WTC11 (cell line): ENCODE measurements at regions not wholly inside any gene's neighbourhood (a gene's known extent, or its start where the extent isn't known, plus 50 kb on each side); places are given as distances from the start of the nearest gene placed in this dataset.

Source experiments
- ATAC-seq: fragments of 200-7000 bp; cut with Tn5 transposase; 2 replicates; pipeline ENCODE4 v1.10.0; 2021; ENCODE audit warnings: mild to moderate bottlenecking, moderate library complexity
- CTCF ChIA-PET: fragments of 300-600 bp; sonication (Branson Sonifier 250); formaldehyde crosslinking; loops from one replicate; lab custom pipeline; 2021; ENCODE audit warnings: antibody characterized with exemption; lab: Charles Lee
- POLR2A ChIA-PET: fragments of 350-600 bp; sonication (Branson Sonifier 250); formaldehyde crosslinking; loops from one replicate; lab custom pipeline; 2021; ENCODE audit warnings: antibody characterized with exemption; lab: Charles Lee
- DNase-seq: peaks from one replicate; pipeline ENCODE4 v3.0.0; 2021; ENCODE audit warnings: low spot score
- H3K27ac Mint-ChIP-seq: 2 replicates; pipeline ENCODE4 v1.8.0; 2021; ENCODE audit warnings: mixed read lengths
- H3K27me3 Mint-ChIP-seq: 2 replicates; pipeline ENCODE4 v1.8.0; 2021; ENCODE audit warnings: low read depth, mild to moderate bottlenecking, moderate library complexity, mixed read lengths
- H3K36me3 Mint-ChIP-seq: 2 replicates; pipeline ENCODE4 v1.8.0; 2021; ENCODE audit warnings: mixed read lengths
- H3K4me1 Mint-ChIP-seq: 2 replicates; pipeline ENCODE4 v1.8.0; 2022; ENCODE audit warnings: mixed read lengths
- H3K4me3 Mint-ChIP-seq: 2 replicates; pipeline ENCODE4 v1.8.0; 2021; ENCODE audit warnings: mild to moderate bottlenecking, moderate library complexity, mixed read lengths
- H3K9me3 Mint-ChIP-seq: 2 replicates; pipeline ENCODE4 v1.8.0; 2021; ENCODE audit warnings: mixed read lengths
- ATF1 ChIP-seq: sonication (generic); formaldehyde crosslinking; IDR thresholded peaks from 2 replicates; pipeline ENCODE4 v1.8.1; 2023; ENCODE audit warnings: mild to moderate bottlenecking, moderate library complexity, missing genetic modification reagents
- RORB ChIP-seq: fragments of 250-450 bp; sonication (Bioruptor Pico); IDR thresholded peaks from 2 replicates; pipeline ENCODE4 v1.9.0; 2021; ENCODE audit warnings: mild to moderate bottlenecking
- SMAD4 ChIP-seq: sonication (generic); formaldehyde crosslinking; IDR thresholded peaks from 2 replicates; pipeline ENCODE4 v1.8.0; 2022; ENCODE audit warnings: mild to moderate bottlenecking, missing genetic modification reagents
- TF ChIP-seq, protein P1 (sequence below): fragments of 250-450 bp; sonication (Bioruptor Pico); IDR thresholded peaks from 2 replicates; pipeline ENCODE4 v2.1.2; 2022; ENCODE audit warnings: mild to moderate bottlenecking, moderate library complexity
- TF ChIP-seq, protein P2 (sequence below): fragments of 250-450 bp; sonication (Bioruptor Pico); conservative IDR thresholded peaks from 2 replicates; pipeline ENCODE4 v1.9.0; 2021; ENCODE audit warnings: mild to moderate bottlenecking
- TF ChIP-seq, protein P3 (sequence below): fragments of 250-450 bp; sonication (Bioruptor Pico); IDR thresholded peaks from 2 replicates; pipeline ENCODE4 v1.9.0; 2021; ENCODE audit warnings: mild to moderate bottlenecking
- TF ChIP-seq, protein P4 (sequence below): sonication (generic); formaldehyde crosslinking; IDR thresholded peaks from 2 replicates; pipeline ENCODE4 v1.8.1; 2022; ENCODE audit warnings: missing genetic modification reagents, borderline replicate concordance
- TF ChIP-seq, protein P5 (sequence below): fragments of 200-600 bp; IDR thresholded peaks from 2 replicates; pipeline ENCODE4 v1.8.0; 2022; ENCODE audit warnings: antibody characterized with exemption
- TF ChIP-seq, protein P6 (sequence below): sonication (generic); formaldehyde crosslinking; IDR thresholded peaks from 2 replicates; pipeline ENCODE4 v1.8.1; 2023; ENCODE audit warnings: mild to moderate bottlenecking, missing genetic modification reagents, borderline replicate concordance
- TF ChIP-seq, protein P7 (sequence below): sonication (generic); formaldehyde crosslinking; conservative IDR thresholded peaks from 2 replicates; pipeline ENCODE4 v1.8.1; 2023; ENCODE audit warnings: mild to moderate bottlenecking, low read depth, missing genetic modification reagents, moderate library complexity
- TF ChIP-seq, protein P8 (sequence below): sonication (generic); formaldehyde crosslinking; IDR thresholded peaks from 2 replicates; pipeline ENCODE4 v1.8.0; 2022; ENCODE audit warnings: mild to moderate bottlenecking, missing genetic modification reagents

DNA sequence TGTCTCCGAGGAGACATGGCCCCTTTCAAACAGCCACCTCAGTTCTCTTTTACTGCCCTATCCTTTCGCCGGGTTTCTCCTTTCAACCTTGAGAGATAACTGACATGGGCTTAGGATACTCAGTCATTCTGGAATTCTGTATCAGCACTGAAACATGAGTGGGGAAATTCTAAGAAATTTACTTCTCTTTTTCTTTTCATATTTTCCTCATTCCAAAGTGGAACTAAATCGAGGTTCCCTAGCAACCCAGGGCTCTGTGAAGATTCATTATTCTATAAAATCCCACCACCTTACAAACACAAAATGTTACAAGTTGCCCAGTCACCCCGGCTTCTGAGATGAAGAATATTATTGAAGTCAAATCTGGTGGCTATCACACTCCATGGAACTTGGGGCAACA is 319.2 kb downstream of the ENC1 start (continued):
- TF ChIP-seq, protein P1, sequence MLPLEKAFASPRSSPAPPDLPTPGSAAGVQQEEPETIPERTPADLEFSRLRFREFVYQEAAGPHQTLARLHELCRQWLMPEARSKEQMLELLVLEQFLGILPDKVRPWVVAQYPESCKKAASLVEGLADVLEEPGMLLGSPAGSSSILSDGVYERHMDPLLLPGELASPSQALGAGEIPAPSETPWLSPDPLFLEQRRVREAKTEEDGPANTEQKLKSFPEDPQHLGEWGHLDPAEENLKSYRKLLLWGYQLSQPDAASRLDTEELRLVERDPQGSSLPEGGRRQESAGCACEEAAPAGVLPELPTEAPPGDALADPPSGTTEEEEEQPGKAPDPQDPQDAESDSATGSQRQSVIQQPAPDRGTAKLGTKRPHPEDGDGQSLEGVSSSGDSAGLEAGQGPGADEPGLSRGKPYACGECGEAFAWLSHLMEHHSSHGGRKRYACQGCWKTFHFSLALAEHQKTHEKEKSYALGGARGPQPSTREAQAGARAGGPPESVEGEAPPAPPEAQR (CRISPR knock-in tag) = no peak
- TF ChIP-seq, protein P2, sequence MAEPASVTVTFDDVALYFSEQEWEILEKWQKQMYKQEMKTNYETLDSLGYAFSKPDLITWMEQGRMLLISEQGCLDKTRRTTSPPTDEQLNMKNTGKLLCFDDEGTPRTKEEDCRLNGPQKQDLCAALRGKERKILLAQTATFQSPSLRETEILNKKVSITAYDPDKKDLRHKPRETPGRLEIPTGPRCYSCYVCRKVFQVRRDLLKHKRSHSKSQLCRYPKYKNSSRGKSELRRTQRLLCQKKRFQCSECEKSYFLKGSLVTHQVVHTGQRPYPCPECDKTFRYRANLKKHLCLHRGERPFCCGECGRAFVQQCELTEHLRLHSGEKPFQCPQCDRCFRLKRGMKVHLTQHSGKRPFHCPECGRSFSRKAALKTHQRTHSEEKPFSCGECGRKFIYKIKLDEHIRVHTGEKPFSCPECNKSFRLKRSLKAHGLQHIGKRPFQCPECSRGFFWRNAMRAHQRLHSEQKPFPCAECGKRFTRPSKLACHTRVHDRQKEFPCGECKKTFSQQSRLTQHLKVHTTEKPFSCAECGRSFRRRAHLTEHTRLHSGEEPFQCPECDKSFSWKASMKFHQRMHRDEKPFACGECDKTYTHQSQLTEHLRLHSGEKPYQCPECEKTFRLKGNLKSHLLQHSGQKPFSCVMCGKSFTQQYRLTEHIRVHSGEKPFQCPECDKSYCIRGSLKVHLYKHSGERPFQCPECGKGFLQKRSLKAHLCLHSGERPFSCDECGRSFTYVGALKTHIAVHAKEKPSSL = no peak
- TF ChIP-seq SMAD4 (CRISPR knock-in tag) = no peak
- TF ChIP-seq, protein P3, sequence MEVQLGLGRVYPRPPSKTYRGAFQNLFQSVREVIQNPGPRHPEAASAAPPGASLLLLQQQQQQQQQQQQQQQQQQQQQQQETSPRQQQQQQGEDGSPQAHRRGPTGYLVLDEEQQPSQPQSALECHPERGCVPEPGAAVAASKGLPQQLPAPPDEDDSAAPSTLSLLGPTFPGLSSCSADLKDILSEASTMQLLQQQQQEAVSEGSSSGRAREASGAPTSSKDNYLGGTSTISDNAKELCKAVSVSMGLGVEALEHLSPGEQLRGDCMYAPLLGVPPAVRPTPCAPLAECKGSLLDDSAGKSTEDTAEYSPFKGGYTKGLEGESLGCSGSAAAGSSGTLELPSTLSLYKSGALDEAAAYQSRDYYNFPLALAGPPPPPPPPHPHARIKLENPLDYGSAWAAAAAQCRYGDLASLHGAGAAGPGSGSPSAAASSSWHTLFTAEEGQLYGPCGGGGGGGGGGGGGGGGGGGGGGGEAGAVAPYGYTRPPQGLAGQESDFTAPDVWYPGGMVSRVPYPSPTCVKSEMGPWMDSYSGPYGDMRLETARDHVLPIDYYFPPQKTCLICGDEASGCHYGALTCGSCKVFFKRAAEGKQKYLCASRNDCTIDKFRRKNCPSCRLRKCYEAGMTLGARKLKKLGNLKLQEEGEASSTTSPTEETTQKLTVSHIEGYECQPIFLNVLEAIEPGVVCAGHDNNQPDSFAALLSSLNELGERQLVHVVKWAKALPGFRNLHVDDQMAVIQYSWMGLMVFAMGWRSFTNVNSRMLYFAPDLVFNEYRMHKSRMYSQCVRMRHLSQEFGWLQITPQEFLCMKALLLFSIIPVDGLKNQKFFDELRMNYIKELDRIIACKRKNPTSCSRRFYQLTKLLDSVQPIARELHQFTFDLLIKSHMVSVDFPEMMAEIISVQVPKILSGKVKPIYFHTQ (CRISPR knock-in tag) = no peak
- TF ChIP-seq, protein P4, sequence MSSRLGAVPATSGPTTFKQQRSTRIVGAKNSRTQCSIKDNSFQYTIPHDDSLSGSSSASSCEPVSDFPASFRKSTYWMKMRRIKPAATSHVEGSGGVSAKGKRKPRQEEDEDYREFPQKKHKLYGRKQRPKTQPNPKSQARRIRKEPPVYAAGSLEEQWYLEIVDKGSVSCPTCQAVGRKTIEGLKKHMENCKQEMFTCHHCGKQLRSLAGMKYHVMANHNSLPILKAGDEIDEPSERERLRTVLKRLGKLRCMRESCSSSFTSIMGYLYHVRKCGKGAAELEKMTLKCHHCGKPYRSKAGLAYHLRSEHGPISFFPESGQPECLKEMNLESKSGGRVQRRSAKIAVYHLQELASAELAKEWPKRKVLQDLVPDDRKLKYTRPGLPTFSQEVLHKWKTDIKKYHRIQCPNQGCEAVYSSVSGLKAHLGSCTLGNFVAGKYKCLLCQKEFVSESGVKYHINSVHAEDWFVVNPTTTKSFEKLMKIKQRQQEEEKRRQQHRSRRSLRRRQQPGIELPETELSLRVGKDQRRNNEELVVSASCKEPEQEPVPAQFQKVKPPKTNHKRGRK = no peak
- TF ChIP-seq, protein P5, sequence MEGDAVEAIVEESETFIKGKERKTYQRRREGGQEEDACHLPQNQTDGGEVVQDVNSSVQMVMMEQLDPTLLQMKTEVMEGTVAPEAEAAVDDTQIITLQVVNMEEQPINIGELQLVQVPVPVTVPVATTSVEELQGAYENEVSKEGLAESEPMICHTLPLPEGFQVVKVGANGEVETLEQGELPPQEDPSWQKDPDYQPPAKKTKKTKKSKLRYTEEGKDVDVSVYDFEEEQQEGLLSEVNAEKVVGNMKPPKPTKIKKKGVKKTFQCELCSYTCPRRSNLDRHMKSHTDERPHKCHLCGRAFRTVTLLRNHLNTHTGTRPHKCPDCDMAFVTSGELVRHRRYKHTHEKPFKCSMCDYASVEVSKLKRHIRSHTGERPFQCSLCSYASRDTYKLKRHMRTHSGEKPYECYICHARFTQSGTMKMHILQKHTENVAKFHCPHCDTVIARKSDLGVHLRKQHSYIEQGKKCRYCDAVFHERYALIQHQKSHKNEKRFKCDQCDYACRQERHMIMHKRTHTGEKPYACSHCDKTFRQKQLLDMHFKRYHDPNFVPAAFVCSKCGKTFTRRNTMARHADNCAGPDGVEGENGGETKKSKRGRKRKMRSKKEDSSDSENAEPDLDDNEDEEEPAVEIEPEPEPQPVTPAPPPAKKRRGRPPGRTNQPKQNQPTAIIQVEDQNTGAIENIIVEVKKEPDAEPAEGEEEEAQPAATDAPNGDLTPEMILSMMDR = no peak
- TF ChIP-seq ATF1 = no peak

DNA sequence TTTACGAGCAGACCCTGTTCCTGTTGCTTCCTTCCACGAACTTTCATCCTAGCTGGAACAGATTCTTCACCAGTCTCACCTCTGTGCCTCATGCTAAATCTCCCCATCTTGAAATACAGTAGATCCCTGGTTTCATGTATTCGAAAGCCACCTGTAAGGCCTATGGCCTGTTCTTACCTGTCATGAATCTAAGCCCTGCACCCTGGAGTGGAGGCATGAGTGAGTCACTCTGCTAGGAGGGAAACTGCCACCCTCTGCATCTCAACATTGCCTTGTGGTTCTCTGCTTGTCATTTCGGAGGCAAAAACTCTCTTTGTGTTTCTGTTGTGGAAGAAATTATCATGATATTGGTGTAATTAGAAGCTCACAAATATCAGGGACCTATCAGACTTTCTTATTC is 320.0 kb downstream of the ENC1 start:
- Mint-ChIP-seq H3K4me1 (no peaks in the 10 kb centered on the region), H3K27me3 (no peaks in the 10 kb centered on the region), H3K4me3 (no peak overlapping the region), H3K27ac (no peak overlapping the region), H3K36me3 (no peaks in the 10 kb centered on the region), H3K9me3 (no peaks in the 10 kb centered on the region)
- POLR2A ChIA-PET = no interaction called here
- no peak for DNase-seq
- CTCF ChIA-PET = no interaction called here
- ATAC-seq = no peak
- TF ChIP-seq, protein P6, sequence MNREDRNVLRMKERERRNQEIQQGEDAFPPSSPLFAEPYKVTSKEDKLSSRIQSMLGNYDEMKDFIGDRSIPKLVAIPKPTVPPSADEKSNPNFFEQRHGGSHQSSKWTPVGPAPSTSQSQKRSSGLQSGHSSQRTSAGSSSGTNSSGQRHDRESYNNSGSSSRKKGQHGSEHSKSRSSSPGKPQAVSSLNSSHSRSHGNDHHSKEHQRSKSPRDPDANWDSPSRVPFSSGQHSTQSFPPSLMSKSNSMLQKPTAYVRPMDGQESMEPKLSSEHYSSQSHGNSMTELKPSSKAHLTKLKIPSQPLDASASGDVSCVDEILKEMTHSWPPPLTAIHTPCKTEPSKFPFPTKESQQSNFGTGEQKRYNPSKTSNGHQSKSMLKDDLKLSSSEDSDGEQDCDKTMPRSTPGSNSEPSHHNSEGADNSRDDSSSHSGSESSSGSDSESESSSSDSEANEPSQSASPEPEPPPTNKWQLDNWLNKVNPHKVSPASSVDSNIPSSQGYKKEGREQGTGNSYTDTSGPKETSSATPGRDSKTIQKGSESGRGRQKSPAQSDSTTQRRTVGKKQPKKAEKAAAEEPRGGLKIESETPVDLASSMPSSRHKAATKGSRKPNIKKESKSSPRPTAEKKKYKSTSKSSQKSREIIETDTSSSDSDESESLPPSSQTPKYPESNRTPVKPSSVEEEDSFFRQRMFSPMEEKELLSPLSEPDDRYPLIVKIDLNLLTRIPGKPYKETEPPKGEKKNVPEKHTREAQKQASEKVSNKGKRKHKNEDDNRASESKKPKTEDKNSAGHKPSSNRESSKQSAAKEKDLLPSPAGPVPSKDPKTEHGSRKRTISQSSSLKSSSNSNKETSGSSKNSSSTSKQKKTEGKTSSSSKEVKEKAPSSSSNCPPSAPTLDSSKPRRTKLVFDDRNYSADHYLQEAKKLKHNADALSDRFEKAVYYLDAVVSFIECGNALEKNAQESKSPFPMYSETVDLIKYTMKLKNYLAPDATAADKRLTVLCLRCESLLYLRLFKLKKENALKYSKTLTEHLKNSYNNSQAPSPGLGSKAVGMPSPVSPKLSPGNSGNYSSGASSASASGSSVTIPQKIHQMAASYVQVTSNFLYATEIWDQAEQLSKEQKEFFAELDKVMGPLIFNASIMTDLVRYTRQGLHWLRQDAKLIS (CRISPR knock-in tag) = no peak
- TF ChIP-seq, protein P7, sequence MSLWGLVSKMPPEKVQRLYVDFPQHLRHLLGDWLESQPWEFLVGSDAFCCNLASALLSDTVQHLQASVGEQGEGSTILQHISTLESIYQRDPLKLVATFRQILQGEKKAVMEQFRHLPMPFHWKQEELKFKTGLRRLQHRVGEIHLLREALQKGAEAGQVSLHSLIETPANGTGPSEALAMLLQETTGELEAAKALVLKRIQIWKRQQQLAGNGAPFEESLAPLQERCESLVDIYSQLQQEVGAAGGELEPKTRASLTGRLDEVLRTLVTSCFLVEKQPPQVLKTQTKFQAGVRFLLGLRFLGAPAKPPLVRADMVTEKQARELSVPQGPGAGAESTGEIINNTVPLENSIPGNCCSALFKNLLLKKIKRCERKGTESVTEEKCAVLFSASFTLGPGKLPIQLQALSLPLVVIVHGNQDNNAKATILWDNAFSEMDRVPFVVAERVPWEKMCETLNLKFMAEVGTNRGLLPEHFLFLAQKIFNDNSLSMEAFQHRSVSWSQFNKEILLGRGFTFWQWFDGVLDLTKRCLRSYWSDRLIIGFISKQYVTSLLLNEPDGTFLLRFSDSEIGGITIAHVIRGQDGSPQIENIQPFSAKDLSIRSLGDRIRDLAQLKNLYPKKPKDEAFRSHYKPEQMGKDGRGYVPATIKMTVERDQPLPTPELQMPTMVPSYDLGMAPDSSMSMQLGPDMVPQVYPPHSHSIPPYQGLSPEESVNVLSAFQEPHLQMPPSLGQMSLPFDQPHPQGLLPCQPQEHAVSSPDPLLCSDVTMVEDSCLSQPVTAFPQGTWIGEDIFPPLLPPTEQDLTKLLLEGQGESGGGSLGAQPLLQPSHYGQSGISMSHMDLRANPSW (CRISPR knock-in tag) = no peak
- TF ChIP-seq RORB (CRISPR knock-in tag) = no peak
- TF ChIP-seq, protein P8, sequence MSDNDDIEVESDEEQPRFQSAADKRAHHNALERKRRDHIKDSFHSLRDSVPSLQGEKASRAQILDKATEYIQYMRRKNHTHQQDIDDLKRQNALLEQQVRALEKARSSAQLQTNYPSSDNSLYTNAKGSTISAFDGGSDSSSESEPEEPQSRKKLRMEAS (CRISPR knock-in tag) = no peak
